ENCODE measurements at regions not wholly inside any gene's neighbourhood (a gene's known extent, or its start where the extent isn't known, plus 50 kb on each side); places are given as distances from the start of the nearest gene placed in this dataset.

DNA sequence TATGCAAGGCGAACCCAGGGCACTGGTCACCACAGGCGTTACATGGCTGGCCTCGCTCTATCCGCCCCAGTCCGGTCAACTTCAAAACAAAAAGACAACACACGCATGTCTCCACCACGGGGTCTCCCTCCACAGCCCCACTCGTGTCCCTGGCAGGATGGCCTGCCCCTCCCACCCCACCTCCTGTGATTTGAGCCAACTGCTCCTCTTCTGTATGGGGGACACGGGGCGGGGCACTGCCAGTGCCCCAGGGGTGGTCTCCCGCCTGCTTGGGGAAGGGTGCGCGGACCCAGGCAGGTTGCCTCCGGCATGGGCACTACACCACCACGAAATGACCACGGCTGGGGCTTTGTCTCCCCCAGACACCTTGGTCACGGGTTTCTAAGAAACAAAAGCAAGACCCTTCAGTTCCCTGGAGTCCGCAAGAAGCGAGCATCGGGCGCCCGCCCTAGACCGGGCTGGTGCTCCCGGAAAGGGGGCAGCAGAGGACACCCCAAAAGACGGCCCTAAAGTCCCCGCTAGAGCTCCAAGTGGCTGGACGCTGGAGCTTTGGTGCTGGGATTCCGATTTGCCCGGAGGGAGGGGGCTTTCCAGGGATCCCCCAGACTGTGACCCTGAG, 219.3 kb upstream of the PRICKLE2 start:
- Mint-ChIP-seq H3K36me3 (no peaks in the 10 kb centered on the region), H3K9me3 (no peaks in the 10 kb centered on the region), H3K27ac (peak overlapping the region; percentile 40), H3K4me1 (peaks cover 63% of the 10 kb centered on the region), H3K27me3 (ENCODE audit: low read depth) (peaks cover 24% of the 10 kb centered on the region), H3K4me3 (peak overlapping the region; percentile 79)
- TF ChIP-seq, protein P1, sequence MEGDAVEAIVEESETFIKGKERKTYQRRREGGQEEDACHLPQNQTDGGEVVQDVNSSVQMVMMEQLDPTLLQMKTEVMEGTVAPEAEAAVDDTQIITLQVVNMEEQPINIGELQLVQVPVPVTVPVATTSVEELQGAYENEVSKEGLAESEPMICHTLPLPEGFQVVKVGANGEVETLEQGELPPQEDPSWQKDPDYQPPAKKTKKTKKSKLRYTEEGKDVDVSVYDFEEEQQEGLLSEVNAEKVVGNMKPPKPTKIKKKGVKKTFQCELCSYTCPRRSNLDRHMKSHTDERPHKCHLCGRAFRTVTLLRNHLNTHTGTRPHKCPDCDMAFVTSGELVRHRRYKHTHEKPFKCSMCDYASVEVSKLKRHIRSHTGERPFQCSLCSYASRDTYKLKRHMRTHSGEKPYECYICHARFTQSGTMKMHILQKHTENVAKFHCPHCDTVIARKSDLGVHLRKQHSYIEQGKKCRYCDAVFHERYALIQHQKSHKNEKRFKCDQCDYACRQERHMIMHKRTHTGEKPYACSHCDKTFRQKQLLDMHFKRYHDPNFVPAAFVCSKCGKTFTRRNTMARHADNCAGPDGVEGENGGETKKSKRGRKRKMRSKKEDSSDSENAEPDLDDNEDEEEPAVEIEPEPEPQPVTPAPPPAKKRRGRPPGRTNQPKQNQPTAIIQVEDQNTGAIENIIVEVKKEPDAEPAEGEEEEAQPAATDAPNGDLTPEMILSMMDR (IDR thresholded peaks at IDR 0.05; ENCODE audit: unreplicated experiment), result no peak
- DNase-seq (ENCODE audit: low spot score in 2 of 2, unreplicated experiment in 2 of 2), result peak in 1 of 2 experiments; percentile 46

DNA sequence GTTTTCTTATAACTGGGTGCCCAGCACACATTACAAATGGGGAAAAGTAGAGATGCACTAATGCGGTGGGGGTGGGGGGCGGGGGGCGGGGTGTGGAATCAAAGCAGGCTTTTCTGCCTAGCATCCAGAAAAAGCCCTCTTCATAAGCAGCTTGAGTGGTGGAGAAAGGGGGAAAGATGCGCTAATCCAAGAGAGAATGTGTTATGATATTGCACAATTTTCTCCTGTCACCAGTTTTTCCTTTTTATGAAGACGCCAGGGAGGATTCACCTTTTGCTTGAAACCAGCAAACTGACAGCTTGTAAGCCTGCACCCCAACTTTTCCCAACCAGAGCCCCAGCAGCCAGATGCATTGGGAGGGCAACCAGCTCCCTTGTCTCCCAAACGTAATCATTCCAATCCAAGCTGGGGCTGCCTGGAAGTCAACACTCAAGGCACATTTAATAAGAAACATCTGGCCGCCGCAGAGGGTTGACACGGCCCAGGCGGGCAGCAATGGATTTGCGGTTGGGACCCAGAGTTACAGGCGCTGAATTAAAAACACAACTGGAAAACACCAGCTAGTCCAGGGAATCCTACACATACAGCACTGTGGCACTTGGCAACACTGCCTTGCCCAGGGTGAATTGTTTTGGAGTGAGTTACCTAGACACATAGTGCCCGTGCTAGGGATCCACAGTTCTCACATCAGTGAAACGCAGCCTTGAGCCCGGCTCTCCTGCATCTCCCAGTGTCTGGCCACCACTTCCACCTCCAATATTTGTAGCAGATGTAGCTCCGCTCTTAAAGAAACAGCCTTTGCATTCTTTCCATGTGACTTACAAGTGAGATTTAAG, 218.5 kb upstream of the PRICKLE2 start:
- Mint-ChIP-seq H3K27me3 (ENCODE audit: low read depth) (peaks cover 24% of the 10 kb centered on the region), H3K27ac (peak overlapping the region; percentile 72), H3K36me3 (no peaks in the 10 kb centered on the region), H3K4me3 (peak overlapping the region; percentile 79), H3K4me1 (peaks cover 67% of the 10 kb centered on the region), H3K9me3 (no peaks in the 10 kb centered on the region)
- TF ChIP-seq, protein P1 (IDR thresholded peaks at IDR 0.05; ENCODE audit: unreplicated experiment), result no peak
- DNase-seq (ENCODE audit: low spot score in 2 of 2, unreplicated experiment in 2 of 2), result peak in 1 of 2 experiments; percentile 47

DNA sequence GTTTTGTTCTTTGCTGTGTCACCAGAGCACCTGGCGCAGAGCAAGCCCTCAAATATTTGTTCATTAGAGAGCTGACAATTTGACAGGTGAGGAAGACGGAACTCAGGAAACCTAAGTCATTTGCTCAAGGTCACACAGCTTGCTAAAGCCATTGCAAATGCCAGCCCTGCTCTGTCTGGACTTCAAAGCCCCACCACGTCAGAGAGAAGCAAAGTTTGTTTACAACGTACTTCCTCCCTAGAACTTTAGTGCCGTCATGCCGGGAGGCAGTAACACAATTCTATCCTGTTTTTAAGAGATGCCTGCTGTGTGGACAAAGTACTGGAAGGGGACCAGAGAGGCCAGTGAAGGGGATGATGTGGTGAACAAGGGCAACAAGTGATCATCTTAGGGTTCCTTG, 216.6 kb upstream of the PRICKLE2 start:
- Mint-ChIP-seq H3K36me3 (no peaks in the 10 kb centered on the region), H3K9me3 (no peaks in the 10 kb centered on the region), H3K27me3 (ENCODE audit: low read depth) (peaks cover 24% of the 10 kb centered on the region), H3K4me3 (no peak overlapping the region), H3K27ac (peak overlapping the region; percentile 41), H3K4me1 (peaks cover 68% of the 10 kb centered on the region)
- no peak for DNase-seq (ENCODE audit: low spot score in 2 of 2, unreplicated experiment in 2 of 2)
- TF ChIP-seq, protein P1 (IDR thresholded peaks at IDR 0.05; ENCODE audit: unreplicated experiment), result no peak

DNA sequence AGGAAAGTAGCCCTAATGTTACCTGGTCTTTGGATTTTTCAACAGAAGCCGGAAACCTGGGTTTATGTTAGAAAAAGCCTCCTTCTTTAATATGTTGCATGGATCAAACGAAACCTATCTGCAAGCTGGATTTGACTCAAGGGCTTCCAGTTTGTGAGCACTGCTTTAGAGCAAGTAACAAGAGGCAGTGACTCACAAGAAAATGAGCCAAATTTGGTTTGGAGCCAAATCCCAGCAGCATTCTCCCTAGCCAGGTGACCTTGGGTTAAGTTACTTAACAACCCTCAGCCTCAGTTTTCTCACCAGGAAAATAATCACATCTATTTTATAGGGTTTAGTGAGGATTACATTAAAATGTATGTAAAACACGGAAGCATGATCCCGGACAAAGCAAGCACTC, 215.2 kb upstream of the PRICKLE2 start:
- TF ChIP-seq, protein P1 (IDR thresholded peaks at IDR 0.05; ENCODE audit: unreplicated experiment), result no peak
- Mint-ChIP-seq H3K4me1 (peaks cover 65% of the 10 kb centered on the region), H3K9me3 (peaks cover 3% of the 10 kb centered on the region), H3K27me3 (ENCODE audit: low read depth) (peaks cover 24% of the 10 kb centered on the region), H3K36me3 (peaks cover 3% of the 10 kb centered on the region), H3K4me3 (no peak overlapping the region), H3K27ac (peak overlapping the region; percentile 2)
- DNase-seq (ENCODE audit: low spot score in 2 of 2, unreplicated experiment in 2 of 2), result no peak

DNA sequence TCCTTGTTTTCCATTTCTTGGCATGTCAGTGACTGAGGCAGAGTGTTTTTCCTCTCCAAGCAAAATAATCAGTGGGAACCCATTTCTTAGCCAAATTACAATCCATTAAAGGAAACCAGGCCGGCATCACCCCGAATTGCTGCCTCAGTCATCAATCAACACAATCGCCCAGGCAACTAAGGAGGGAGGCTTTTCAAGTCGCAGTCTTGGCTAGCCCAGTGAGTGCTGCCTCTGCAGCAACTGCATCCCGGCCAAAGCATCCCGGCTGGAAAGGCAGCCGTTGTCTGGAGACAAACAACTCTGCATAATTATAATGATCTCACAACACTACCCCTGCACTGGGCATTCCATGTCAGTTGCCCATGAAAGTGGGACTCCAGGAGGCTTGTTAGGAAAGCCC, 213.5 kb upstream of the PRICKLE2 start:
- H3K4me1 Mint-ChIP-seq, result peaks cover 57% of the 10 kb centered on the region
- H3K27ac Mint-ChIP-seq, result no peak overlapping the region
- no peak for DNase-seq (ENCODE audit: low spot score in 2 of 2, unreplicated experiment in 2 of 2)
- H3K9me3 Mint-ChIP-seq, result peaks cover 13% of the 10 kb centered on the region
- no peak overlapping the region for H3K4me3 Mint-ChIP-seq
- peaks cover 20% of the 10 kb centered on the region for H3K27me3 Mint-ChIP-seq (ENCODE audit: low read depth)
- TF ChIP-seq, protein P1 (IDR thresholded peaks at IDR 0.05; ENCODE audit: unreplicated experiment), result no peak
- peaks cover 13% of the 10 kb centered on the region for H3K36me3 Mint-ChIP-seq

Data from mesothelial cell of epicardium (in vitro differentiated cells).